GM21717 (cell line): ENCODE measurements at regions not wholly inside any gene's neighbourhood (a gene's known extent, or its start where the extent isn't known, plus 50 kb on each side); places are given as distances from the start of the nearest gene placed in this dataset.

Source experiments
- ATAC-seq: cut with Tn5 transposase; IDR thresholded peaks from one replicate; pipeline ENCODE4 v1.9.1; 2021; ENCODE audit warnings: mild to moderate bottlenecking, moderate library complexity; ENCODE audit not compliant: unreplicated experiment

- ATAC-seq: no peak
These were observed 196.6 kb downstream of the OTOR start for GRCh38 chr20:16944745-16945144.

GRCh38 chr20:16945619-16946018 lies 197.5 kb downstream of the OTOR start:
- no peak for ATAC-seq

- ATAC-seq: no peak
These were observed 197.9 kb downstream of the OTOR start for GRCh38 chr20:16946097-16946496.

- ATAC-seq: no peak
These were observed 199.3 kb downstream of the OTOR start for GRCh38 chr20:16947479-16947878.

GRCh38 chr20:16951876-16952275 lies 203.7 kb downstream of the OTOR start:
- ATAC-seq: no peak

- no peak for ATAC-seq
These were observed 204.8 kb downstream of the OTOR start for GRCh38 chr20:16952965-16953364.

GRCh38 chr20:16953858-16954257 lies 205.7 kb downstream of the OTOR start:
- no peak for ATAC-seq

- ATAC-seq: no peak
These were observed 207.3 kb downstream of the OTOR start for GRCh38 chr20:16955462-16955861.

GRCh38 chr20:16955971-16956370 lies 207.8 kb downstream of the OTOR start:
- no peak for ATAC-seq

GRCh38 chr20:16965401-16965800 lies 217.2 kb downstream of the OTOR start:
- ATAC-seq: no peak

- ATAC-seq: no peak
These were observed 218.2 kb downstream of the OTOR start for GRCh38 chr20:16966276-16966880.

- no peak for ATAC-seq
These were observed 219.9 kb downstream of the OTOR start for GRCh38 chr20:16968099-16968498.

- ATAC-seq: no peak
These were observed 222.6 kb downstream of the OTOR start for GRCh38 chr20:16970776-16971175.

GRCh38 chr20:16974080-16974854 lies 226.1 kb downstream of the OTOR start:
- no peak for ATAC-seq

- ATAC-seq: no peak
These were observed 226.7 kb downstream of the OTOR start for GRCh38 chr20:16974855-16975162.

- ATAC-seq: no peak
These were observed 227.5 kb downstream of the OTOR start for GRCh38 chr20:16975682-16976081.

GRCh38 chr20:16978497-16978896 lies 230.3 kb downstream of the OTOR start:
- ATAC-seq: no peak

GRCh38 chr20:16982091-16982726 lies 234.1 kb downstream of the OTOR start:
- ATAC-seq: no peak

GRCh38 chr20:16984481-16984880 lies 236.3 kb downstream of the OTOR start:
- ATAC-seq: no peak

- no peak for ATAC-seq
These were observed 223.5 kb upstream of the PCSK2 start for GRCh38 chr20:17003170-17003870.

- no peak for ATAC-seq
These were observed 216.7 kb upstream of the PCSK2 start for GRCh38 chr20:17010181-17010580.
